Heart left ventricle (tissue), 13 donors: ENCODE measurements at regions not wholly inside any gene's neighbourhood (a gene's known extent, or its start where the extent isn't known, plus 50 kb on each side); places are given as distances from the start of the nearest gene placed in this dataset.

ENCODE experiments used
- CTCF ChIP-seq, 12 donors: fragments of 200-600 bp; sonication (generic) in 4 of 12; IDR thresholded peaks; one replicate each; pipeline versions ENCODE4 v1.5.0 to v1.8.0; 2018 to 2022; ENCODE audit warnings: antibody characterized with exemption in 12 of 12, mild to moderate bottlenecking in 5 of 12
- POLR2A ChIP-seq, 2 donors: fragments of 450-650 bp; IDR thresholded peaks; one replicate each; pipeline ENCODE4 v1.6.1; 2017; ENCODE audit warnings: antibody characterized with exemption in 2 of 2, mild to moderate bottlenecking in 2 of 2, moderate library complexity in 2 of 2
- donor health status: ischemic (EF 13 %, LVEDD 7.1; RV severe dilation, severe dysfunction).
- donor health status: DM: no; HTN: yes; CAD: no.
- donor health status: DM: no; HTN: no; CAD: no.
- donor health status: ischemic (EF 25% LVEDD 6.9; RV normal size, moderate dysfunction).
- donor health status: ischemic (EF 25% LVEDD 5.7; RV mildly dilated, moderate dysfunction).
- donor health status: ischemic (EF 35%, LVEDD 5.7; RV mildly dilated, moderate dysfunction).
- donor health status: nonischemic (EF 11% LVEDD 7.7; RV severe dilation, severe dysfunction).
- donor health status: DM: yes; HTN: yes; CAD: no.
- donor health status: PGD.
- donor health status: ischemic (EF 29% LVEDD 5.4; RV normal size, mild dysfunction).
- donor health status: nonischemic (EF 23%, LVEDD 6.1; RV moderate dilation, normal function).

GRCh38 chr18:45303026-45303425, 312.2 kb upstream of the SLC14A2 start:
- no peak for TF ChIP-seq CTCF (IDR thresholded peaks at IDR 0.05)
- no peak for TF ChIP-seq POLR2A (IDR thresholded peaks at IDR 0.05)
